ENCODE measurements at regions not wholly inside any gene's neighbourhood (a gene's known extent, or its start where the extent isn't known, plus 50 kb on each side); places are given as distances from the start of the nearest gene placed in this dataset.
"Not testable (repeated sequence)": the region's sequence is repeated elsewhere in the genome, so short reads cannot be mapped to it uniquely, and the experiment has no call there.

- POLR2A ChIA-PET: no interaction called here
- TF ChIP-seq REST (IDR thresholded peaks at IDR 0.05) (no peak), ZNF302 (CRISPR knock-in tag; IDR thresholded peaks at IDR 0.05) (no peak), ZC3H11A (IDR thresholded peaks at IDR 0.05) (no peak), PBX3 (IDR thresholded peaks at IDR 0.05) (no peak), CHD2 (IDR thresholded peaks at IDR 0.05; ENCODE audit: low read length, partially characterized antibody) (no peak), ESRRA (IDR thresholded peaks at IDR 0.05; ENCODE audit: borderline replicate concordance, low read length) (no peak), EHF (CRISPR knock-in tag; IDR thresholded peaks at IDR 0.05) (no peak), RARB (CRISPR knock-in tag; IDR thresholded peaks at IDR 0.05) (no peak), POLR2AphosphoS2 (conservative IDR thresholded peaks at IDR 0.05; ENCODE audit: low read length) (no peak)
- CTCF ChIA-PET: interaction anchor here (0.6 kb wide), 1 partner anchor 385 kb away, joined by 3 read pairs; no protein-coding TSS in a partner anchor
- H3K4me2 ChIP-seq: no peak overlapping the region
- DNase-seq (ENCODE audit: low read depth in 1 of 2, low spot score in 1 of 2) (no peak), FAIRE-seq (no peak), ATAC-seq (no peak)
- 8% methylated on average over 2 of the region's 2 CpGs for WGBS (ENCODE audit: missing lambda C conversion rate)
- H3K27ac ChIP-seq: no peak overlapping the region
- no peak overlapping the region for H3K4me3 ChIP-seq
- H3K4me1 ChIP-seq: no peaks in the 10 kb centered on the region
- H3K9me3 ChIP-seq: no peaks in the 10 kb centered on the region
Observed at GRCh38 chr4:11814758-11815157, 386.1 kb upstream of the HS3ST1 start.

- DNase-seq (ENCODE audit: low read depth in 1 of 2, low spot score in 1 of 2) (no peak), ATAC-seq (no peak), FAIRE-seq (no peak)
- POLR2A ChIA-PET: no interaction called here
- CTCF ChIA-PET: no interaction called here
- H3K4me3 ChIP-seq: no peak overlapping the region
- no peaks in the 10 kb centered on the region for H3K4me1 ChIP-seq
- WGBS (ENCODE audit: missing lambda C conversion rate): 7% methylated on average over 1 of the region's 1 CpG
- no peak for TF ChIP-seq RARB (CRISPR knock-in tag; IDR thresholded peaks at IDR 0.05)
- no peak for TF ChIP-seq ESRRA (IDR thresholded peaks at IDR 0.05; ENCODE audit: borderline replicate concordance, low read length)
- TF ChIP-seq CBX2 (IDR thresholded peaks at IDR 0.05; ENCODE audit: borderline replicate concordance, low read depth): no peak
- no peak for TF ChIP-seq CEBPB (IDR thresholded peaks at IDR 0.05)
- no peak for TF ChIP-seq EHMT2 (IDR thresholded peaks at IDR 0.05; ENCODE audit: low read depth)
- TF ChIP-seq JUN (IDR thresholded peaks at IDR 0.05): no peak
- no peak for TF ChIP-seq TFCP2L1 (CRISPR knock-in tag; IDR thresholded peaks at IDR 0.05)
- TF ChIP-seq ZFP36 (IDR thresholded peaks at IDR 0.05; ENCODE audit: borderline replicate concordance, partially characterized antibody): no peak
- TF ChIP-seq PHF8 (IDR thresholded peaks at IDR 0.05; ENCODE audit: borderline replicate concordance, low read depth): no peak
- no peak for TF ChIP-seq HOXA7 (CRISPR knock-in tag; IDR thresholded peaks at IDR 0.05)
- TF ChIP-seq SMC3 (IDR thresholded peaks at IDR 0.05): no peak
- no peak for TF ChIP-seq HDAC2 (IDR thresholded peaks at IDR 0.05)
- no peak for TF ChIP-seq RNF2 (IDR thresholded peaks at IDR 0.05; ENCODE audit: borderline replicate concordance, low read depth)
- no peak for TF ChIP-seq TP53 (CRISPR knock-in tag; IDR thresholded peaks at IDR 0.05)
- no peak for TF ChIP-seq ZNF302 (CRISPR knock-in tag; IDR thresholded peaks at IDR 0.05)
- TF ChIP-seq KDM5A (IDR thresholded peaks at IDR 0.05): no peak
- TF ChIP-seq ZSCAN20 (CRISPR knock-in tag; IDR thresholded peaks at IDR 0.05): no peak
- no peak for TF ChIP-seq JUNB (IDR thresholded peaks at IDR 0.05)
- no peak for TF ChIP-seq ATOH8 (CRISPR knock-in tag; IDR thresholded peaks at IDR 0.05; ENCODE audit: low read depth)
- no peak overlapping the region for H3K4me2 ChIP-seq
- H3K27ac ChIP-seq: no peak overlapping the region
- no peaks in the 10 kb centered on the region for H3K9me3 ChIP-seq
Observed at GRCh38 chr4:11813951-11814446, 385.3 kb upstream of the HS3ST1 start.

- DNase-seq (ENCODE audit: low read depth in 1 of 2, low spot score in 1 of 2); ATAC-seq; CTCF ChIA-PET; FAIRE-seq; H3K9me3 ChIP-seq; POLR2A ChIA-PET; H3K4me2 ChIP-seq; H3K4me1 ChIP-seq; H3K4me3 ChIP-seq; H3K27ac ChIP-seq: not testable (repeated sequence)
- 52% methylated on average over 3 of the region's 3 CpGs for WGBS (ENCODE audit: missing lambda C conversion rate)
Observed at GRCh38 chr4:11811521-11811920, 382.8 kb upstream of the HS3ST1 start.
